Testis (tissue), 2 donors: ENCODE measurements at regions not wholly inside any gene's neighbourhood (a gene's known extent, or its start where the extent isn't known, plus 50 kb on each side); places are given as distances from the start of the nearest gene placed in this dataset.

Experiments
- CTCF ChIP-seq, 3 experiments: fragments of 450-650 bp in 2 of 3; fragments of 200-600 bp in 1 of 3; sonication (generic) in 1 of 3; IDR thresholded peaks; one replicate each; pipeline ENCODE4 v1.5.1; 2016 to 2019; ENCODE audit warnings: antibody characterized with exemption in 3 of 3, mild to moderate bottlenecking in 2 of 3, moderate library complexity in 1 of 3
- POLR2A ChIP-seq: fragments of 450-650 bp; IDR thresholded peaks from one replicate; pipeline ENCODE4 v1.6.1; 2017; ENCODE audit warnings: antibody characterized with exemption, mild to moderate bottlenecking, moderate library complexity

GRCh38 chr17:5644065-5644464 is 59.8 kb upstream of the NLRP1 start:
- TF ChIP-seq CTCF (IDR thresholded peaks at IDR 0.05) (no peak), POLR2A (no peak)
